ENCODE measurements at regions not wholly inside any gene's neighbourhood (a gene's known extent, or its start where the extent isn't known, plus 50 kb on each side); places are given as distances from the start of the nearest gene placed in this dataset.

DNA sequence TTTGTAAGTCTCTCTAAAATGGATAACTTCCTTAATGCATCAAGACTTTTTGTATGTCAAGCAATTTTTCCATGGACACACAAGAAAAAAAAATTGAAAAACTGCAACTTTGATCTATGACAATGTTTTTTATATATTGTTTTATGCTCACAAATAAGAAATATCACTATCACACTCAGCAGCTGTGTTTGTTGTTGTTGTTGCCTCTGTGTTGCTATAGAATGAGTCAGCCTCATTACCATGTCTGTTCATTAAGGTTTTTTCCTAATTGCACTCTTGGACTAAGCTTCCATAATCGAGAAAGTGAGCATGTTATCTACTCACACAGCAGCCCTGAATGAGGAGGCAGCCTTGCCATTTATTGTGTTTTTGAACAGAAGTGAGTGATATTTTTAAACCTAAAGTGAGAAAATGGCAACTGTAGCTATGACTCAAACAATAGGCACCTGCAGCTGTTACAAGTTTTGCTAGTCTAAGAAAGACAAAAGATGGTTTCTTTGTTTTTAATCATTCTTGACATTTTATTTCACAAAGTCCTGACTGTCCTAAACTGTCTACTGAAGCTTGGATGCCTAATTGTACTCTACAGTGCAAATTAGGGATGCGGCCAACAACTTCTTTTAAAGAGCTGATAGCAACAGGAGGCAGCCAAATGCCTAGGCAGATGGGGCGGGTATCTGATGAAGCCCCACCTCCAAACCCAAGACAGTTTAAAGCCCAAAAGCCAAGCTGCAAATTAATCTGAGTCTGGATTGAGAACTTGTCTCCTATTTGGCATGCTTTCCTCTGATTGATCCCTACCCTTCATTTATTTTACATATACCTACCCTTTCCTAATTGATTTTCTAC is 77.9 kb upstream of the DOK5 start:
- TF ChIP-seq EZH2 (IDR thresholded peaks at IDR 0.05; ENCODE audit: borderline replicate concordance, low read depth, low read length, severe bottlenecking) = no peak
- no peak for TF ChIP-seq CTCF (IDR thresholded peaks at IDR 0.05; ENCODE audit: borderline replicate concordance, extremely low read depth, low read length, poor library complexity, severe bottlenecking)

All from DND-41 (cell line).